ENCODE measurements at regions not wholly inside any gene's neighbourhood (a gene's known extent, or its start where the extent isn't known, plus 50 kb on each side); places are given as distances from the start of the nearest gene placed in this dataset.

DNA sequence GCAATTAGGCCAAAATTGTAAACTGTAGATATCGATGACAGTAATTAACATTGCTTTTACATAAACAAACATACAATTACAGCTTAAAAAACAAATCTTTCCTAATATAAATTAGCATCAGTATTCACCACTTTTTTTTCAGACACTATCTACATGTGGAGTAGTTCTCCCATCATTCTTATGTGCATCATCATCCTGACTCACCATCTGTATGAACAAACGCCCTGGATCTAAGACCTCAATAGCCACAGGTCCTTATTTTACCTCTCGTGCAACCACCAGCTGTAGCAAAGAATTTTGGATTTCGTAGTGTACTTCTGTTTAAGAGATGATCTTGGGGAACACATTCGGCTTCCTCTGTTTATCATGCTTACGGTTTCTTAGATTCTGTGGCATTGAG lies 551.9 kb upstream of the KIRREL3 start:
- TF ChIP-seq, protein P1, sequence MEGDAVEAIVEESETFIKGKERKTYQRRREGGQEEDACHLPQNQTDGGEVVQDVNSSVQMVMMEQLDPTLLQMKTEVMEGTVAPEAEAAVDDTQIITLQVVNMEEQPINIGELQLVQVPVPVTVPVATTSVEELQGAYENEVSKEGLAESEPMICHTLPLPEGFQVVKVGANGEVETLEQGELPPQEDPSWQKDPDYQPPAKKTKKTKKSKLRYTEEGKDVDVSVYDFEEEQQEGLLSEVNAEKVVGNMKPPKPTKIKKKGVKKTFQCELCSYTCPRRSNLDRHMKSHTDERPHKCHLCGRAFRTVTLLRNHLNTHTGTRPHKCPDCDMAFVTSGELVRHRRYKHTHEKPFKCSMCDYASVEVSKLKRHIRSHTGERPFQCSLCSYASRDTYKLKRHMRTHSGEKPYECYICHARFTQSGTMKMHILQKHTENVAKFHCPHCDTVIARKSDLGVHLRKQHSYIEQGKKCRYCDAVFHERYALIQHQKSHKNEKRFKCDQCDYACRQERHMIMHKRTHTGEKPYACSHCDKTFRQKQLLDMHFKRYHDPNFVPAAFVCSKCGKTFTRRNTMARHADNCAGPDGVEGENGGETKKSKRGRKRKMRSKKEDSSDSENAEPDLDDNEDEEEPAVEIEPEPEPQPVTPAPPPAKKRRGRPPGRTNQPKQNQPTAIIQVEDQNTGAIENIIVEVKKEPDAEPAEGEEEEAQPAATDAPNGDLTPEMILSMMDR (conservative IDR thresholded peaks at IDR 0.05 in 1 of 2, IDR thresholded peaks at IDR 0.05 in 1 of 2; ENCODE audit: extremely low read depth in 1 of 2, insufficient read depth in 1 of 2, low read depth in 1 of 2, low read length in 2 of 2): no peak
- no peak for TF ChIP-seq EZH2 (IDR thresholded peaks at IDR 0.05; ENCODE audit: borderline replicate concordance, low read length)
